HG02938 (cell line): ENCODE measurements at regions not wholly inside any gene's neighbourhood (a gene's known extent, or its start where the extent isn't known, plus 50 kb on each side); places are given as distances from the start of the nearest gene placed in this dataset.
"Not testable (repeated sequence)": the region's sequence is repeated elsewhere in the genome, so short reads cannot be mapped to it uniquely, and the experiment has no call there.

Source experiments
- ATAC-seq: cut with Tn5 transposase; IDR thresholded peaks from one replicate; pipeline ENCODE4 v1.9.1; 2021; ENCODE audit warnings: mild to moderate bottlenecking, moderate library complexity; ENCODE audit not compliant: unreplicated experiment

- no peak for ATAC-seq
Observed at GRCh38 chr22:17318817-17319216, 50.4 kb upstream of the CECR2 start.

- ATAC-seq: no peak
Observed at GRCh38 chr22:17315310-17315709, 54.0 kb upstream of the CECR2 start.

- ATAC-seq: no peak
Observed at GRCh38 chr22:17314487-17314886, 54.8 kb upstream of the CECR2 start.

- ATAC-seq: no peak
Observed at GRCh38 chr22:17313626-17314025, 55.6 kb upstream of the CECR2 start.

GRCh38 chr22:17307566-17307965 lies 61.7 kb upstream of the CECR2 start:
- ATAC-seq: no peak

- ATAC-seq: no peak
Observed at GRCh38 chr22:17305076-17305475, 64.2 kb upstream of the CECR2 start.

GRCh38 chr22:17303840-17304779 lies 65.2 kb upstream of the CECR2 start:
- peak; percentile 74 for ATAC-seq

GRCh38 chr22:17303441-17303839 lies 65.8 kb upstream of the CECR2 start:
- no peak for ATAC-seq

- ATAC-seq: no peak
Observed at GRCh38 chr22:17302616-17303015, 66.6 kb upstream of the CECR2 start.

GRCh38 chr22:17300926-17301325 lies 68.3 kb upstream of the CECR2 start:
- no peak for ATAC-seq

- ATAC-seq: not testable (repeated sequence)
Observed at GRCh38 chr22:17298805-17299502, 70.3 kb upstream of the CECR2 start.

GRCh38 chr22:17285656-17286055 lies 66.4 kb upstream of the ADA2 start:
- no peak for ATAC-seq

GRCh38 chr22:17284888-17285287 lies 65.7 kb upstream of the ADA2 start:
- no peak for ATAC-seq

- ATAC-seq: no peak
Observed at GRCh38 chr22:17284466-17284865, 65.2 kb upstream of the ADA2 start.

GRCh38 chr22:17283865-17284264 lies 64.6 kb upstream of the ADA2 start:
- ATAC-seq: not testable (repeated sequence)

GRCh38 chr22:17283423-17283822 lies 64.2 kb upstream of the ADA2 start:
- ATAC-seq: no peak

GRCh38 chr22:17281440-17281841 lies 62.2 kb upstream of the ADA2 start:
- ATAC-seq: no peak

- no peak for ATAC-seq
Observed at GRCh38 chr22:17281026-17281425, 61.8 kb upstream of the ADA2 start.

- no peak for ATAC-seq
Observed at GRCh38 chr22:17272511-17272991, 53.3 kb upstream of the ADA2 start.

- no peak for ATAC-seq
Observed at GRCh38 chr22:17271711-17272451, 52.6 kb upstream of the ADA2 start.

GRCh38 chr22:17269607-17270261 lies 50.5 kb upstream of the ADA2 start:
- ATAC-seq: no peak
